Stimulated activated CD4-positive, alpha-beta T cell treated with anti-CD3 and anti-CD28 coated beads, Interleukin-4, amount 100 ng/mL, for 1 hour (primary cell): ENCODE measurements at regions not wholly inside any gene's neighbourhood (a gene's known extent, or its start where the extent isn't known, plus 50 kb on each side); places are given as distances from the start of the nearest gene placed in this dataset.
"Not testable (repeated sequence)": the region's sequence is repeated elsewhere in the genome, so short reads cannot be mapped to it uniquely, and the experiment has no call there.

ENCODE experiments used
- DNase-seq: peaks from one replicate; pipeline ENCODE4 v3.0.0-alpha.2; 2020

- DNase-seq: no peak
Observed at GRCh38 chr5:165031371-165031770, 1526.0 kb downstream of the MAT2B start.

- DNase-seq: no peak
Observed at GRCh38 chr5:165035520-165035919, 1530.1 kb downstream of the MAT2B start.

GRCh38 chr5:165039748-165040147, 1534.3 kb downstream of the MAT2B start:
- DNase-seq: no peak

GRCh38 chr5:165045941-165046340, 1540.5 kb downstream of the MAT2B start:
- DNase-seq: not testable (repeated sequence)

- no peak for DNase-seq
Observed at GRCh38 chr5:165055476-165055875, 1550.1 kb downstream of the MAT2B start.

DNA sequence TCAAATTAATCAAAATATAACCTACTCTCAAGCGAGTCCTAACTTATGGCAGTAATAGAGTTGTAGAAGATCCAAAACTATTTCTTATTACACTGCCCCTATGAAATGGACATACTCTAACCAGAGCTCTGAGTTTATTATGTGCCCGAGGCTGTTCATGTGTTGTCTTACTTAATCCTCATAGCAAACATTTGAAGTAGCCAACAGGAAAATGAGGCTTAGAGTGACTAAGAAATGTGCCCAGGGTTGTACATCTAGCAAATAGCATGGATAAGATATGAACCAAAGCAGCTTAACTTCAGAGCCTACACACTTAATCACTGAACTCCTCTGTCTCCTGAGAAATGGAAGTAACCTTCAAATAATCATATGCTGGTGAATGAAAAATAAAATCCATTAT, 1551.7 kb downstream of the MAT2B start:
- DNase-seq: no peak

- no peak for DNase-seq
Observed at GRCh38 chr5:165066751-165067385, 1561.4 kb downstream of the MAT2B start.

DNA sequence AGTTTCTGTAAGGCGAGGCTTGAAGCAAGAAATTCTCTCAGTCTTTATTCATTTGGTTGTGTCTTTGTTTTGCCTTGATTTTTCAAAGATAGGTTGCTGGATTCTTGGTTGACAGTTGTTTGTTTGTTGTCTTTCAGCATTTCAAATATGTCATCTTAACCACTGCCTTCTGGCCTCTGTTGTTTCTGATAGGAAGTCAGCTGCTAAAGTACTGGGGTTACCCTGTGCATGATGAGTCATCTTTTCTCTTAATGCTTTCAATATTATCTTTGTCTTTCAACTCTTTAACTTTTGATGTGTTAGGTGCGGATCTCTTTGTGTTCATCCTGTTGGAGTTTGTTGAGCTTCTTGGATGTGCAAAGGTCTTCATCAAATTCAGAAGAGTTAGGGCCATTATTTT, 1571.3 kb downstream of the MAT2B start:
- no peak for DNase-seq

GRCh38 chr5:165079389-165079788, 1574.0 kb downstream of the MAT2B start:
- DNase-seq: no peak

GRCh38 chr5:165083394-165083793, 1578.0 kb downstream of the MAT2B start:
- DNase-seq: no peak

GRCh38 chr5:165086465-165086864, 1581.0 kb downstream of the MAT2B start:
- DNase-seq: no peak

- DNase-seq: no peak
Observed at GRCh38 chr5:165094782-165095181, 1589.4 kb downstream of the MAT2B start.

DNA sequence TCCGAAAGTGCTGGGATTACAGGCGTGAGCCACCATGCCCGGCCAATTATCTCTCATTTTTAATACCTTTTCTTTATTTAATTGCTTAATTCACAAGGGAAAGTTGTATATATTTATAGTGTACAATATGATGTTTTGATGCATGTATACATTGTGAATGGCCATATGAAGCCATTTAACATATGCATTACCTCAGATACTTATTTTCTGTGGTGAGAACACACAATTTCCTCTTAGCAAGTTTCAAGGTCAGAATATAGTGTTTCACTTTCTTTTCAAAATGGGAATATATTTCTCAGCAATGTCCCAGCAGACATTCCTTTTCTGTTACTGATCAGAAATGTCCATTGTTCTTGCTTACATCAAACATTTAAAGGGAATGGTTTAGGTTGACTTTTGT, 1596.3 kb downstream of the MAT2B start:
- DNase-seq: no peak

- no peak for DNase-seq
Observed at GRCh38 chr5:165104611-165105010, 1599.2 kb downstream of the MAT2B start.

DNA sequence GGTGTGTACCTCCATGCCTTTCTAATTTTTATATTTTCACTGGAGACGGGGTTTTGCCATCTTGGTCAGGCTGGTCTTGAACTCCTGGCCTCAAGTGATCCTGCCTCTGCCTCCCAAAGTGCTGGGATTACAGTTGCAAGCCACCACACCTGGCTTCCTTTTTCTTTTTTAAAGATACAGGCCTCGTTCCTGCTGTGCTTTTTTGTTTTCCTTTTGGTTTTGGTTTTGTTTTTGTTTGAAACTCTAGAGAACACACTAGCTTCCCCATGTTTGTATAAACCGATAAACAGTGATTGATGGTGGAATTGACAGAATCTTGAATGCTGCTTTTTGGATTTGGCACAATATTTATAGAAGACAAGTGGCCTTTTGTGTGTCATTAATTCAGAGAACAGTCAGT, 1603.4 kb downstream of the MAT2B start:
- no peak for DNase-seq

GRCh38 chr5:165119175-165119574, 1613.8 kb downstream of the MAT2B start:
- DNase-seq: no peak

GRCh38 chr5:165126598-165126997, 1621.2 kb downstream of the MAT2B start:
- DNase-seq: no peak

DNA sequence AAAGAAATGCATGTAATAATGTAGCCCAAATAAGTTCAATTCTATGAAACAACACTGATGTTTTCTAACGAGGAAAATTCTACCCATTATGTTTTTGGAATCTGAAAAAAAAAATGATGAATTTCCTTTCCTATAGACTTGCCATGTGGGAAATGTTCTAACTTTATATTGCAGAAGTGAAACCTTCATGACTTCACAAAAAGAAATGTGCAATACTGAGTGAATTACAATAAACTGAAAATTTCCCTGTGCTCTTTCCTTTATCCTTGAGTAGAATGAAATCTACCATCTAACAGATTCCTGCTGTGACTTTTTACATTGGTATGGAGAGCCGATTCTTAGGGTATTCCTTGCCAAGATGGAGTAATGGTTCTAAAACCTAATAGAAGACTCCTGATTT, 1622.5 kb downstream of the MAT2B start:
- no peak for DNase-seq

- DNase-seq: no peak
Observed at GRCh38 chr5:165130656-165131055, 1625.2 kb downstream of the MAT2B start.

DNA sequence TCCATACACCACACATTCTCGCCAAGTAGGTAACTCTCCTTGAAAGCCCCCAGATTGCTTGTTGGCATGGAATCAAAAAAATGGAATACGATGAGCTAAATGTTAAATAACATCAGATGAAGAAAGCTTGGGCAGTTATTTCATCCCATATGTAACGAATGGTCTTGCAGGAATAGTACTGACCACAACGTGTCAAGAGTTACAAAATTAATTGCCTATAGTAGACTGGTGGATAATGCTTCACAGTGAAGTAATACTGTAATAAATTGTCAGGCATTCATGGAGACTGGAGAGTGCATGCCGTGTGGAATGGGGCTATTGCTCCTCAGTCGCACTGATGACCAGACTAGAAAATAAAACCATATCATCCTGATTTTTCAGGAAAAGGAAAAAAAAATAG, 1628.7 kb downstream of the MAT2B start:
- no peak for DNase-seq

DNA sequence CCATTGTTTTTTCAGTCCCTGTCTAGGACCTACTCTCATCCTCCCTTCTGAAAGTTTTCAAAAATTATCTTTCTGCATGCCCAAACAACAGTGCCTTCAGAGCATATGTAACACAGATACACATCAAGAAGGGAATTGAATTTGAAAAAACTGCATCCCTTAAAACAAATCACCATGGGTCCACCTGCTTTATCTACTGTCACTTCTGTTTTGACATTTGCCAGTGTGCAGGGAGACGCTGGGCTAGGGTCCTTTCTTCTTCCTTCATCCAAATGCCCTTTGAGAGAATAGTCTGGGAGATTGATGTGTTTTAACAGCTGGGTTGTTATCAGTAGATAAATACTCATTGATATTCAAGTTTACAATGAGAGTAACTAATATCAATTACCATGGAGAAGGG, 1630.1 kb downstream of the MAT2B start:
- DNase-seq: no peak

- no peak for DNase-seq
Observed at GRCh38 chr5:165137701-165138100, 1632.3 kb downstream of the MAT2B start.

GRCh38 chr5:165138236-165138635, 1632.8 kb downstream of the MAT2B start:
- no peak for DNase-seq

DNA sequence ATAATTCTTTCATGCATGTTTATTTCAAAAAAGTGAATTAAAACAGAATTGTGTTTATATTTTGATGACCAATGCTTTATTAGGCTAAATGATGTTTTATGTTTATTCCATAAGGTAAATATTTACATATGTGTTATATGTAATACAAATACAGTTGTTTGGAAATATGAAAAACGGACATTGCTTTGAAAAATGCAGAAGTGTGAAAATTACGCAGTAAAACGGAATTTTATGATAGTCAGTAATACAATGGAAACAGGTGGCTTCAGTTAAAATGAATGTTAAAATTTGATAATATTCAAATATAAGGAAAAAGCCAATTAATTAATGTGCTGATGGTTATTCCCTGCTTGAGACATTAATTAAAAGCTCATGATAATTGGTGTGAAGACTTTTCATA, 1633.8 kb downstream of the MAT2B start:
- DNase-seq: no peak

DNA sequence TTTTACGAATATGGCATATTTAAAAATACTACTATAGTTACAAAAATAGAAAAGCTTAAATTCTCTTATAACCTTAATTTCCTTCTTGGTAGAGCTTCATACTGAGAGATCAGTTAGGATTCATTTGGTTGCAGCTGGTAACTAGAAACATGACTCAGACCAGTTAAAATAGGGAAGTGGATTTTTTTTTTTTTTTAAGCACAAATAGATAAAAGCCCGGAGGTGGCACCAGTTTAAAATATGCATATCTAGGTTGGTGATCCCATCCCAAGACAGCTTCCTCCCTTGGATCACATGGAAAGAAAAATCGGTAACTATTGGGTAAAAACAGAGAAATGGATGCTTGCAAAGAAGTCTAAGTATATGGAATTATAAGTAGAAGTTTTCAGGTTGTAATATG, 1634.3 kb downstream of the MAT2B start:
- no peak for DNase-seq

GRCh38 chr5:165143741-165144140, 1638.3 kb downstream of the MAT2B start:
- DNase-seq: no peak
